HCT116 (cell line): ENCODE measurements at regions not wholly inside any gene's neighbourhood (a gene's known extent, or its start where the extent isn't known, plus 50 kb on each side); places are given as distances from the start of the nearest gene placed in this dataset.

ENCODE experiments used
- ATAC-seq: fragments of 200-7000 bp; cut with Tn5 transposase; 2 replicates; pipeline ENCODE4 v1.9.1; 2020; ENCODE audit warnings: mild to moderate bottlenecking, moderate library complexity
- BruUV-seq: library from RNA; stranded (reverse); fragments of 400-500 nt; replicated peaks from 2 replicates; lab custom pipeline; 2021; lab: Mats Ljungman, UMichigan
- CTCF ChIA-PET: fragments of 300-600 bp; sonication (Branson Sonifier 250); formaldehyde crosslinking; loops from one replicate; lab custom pipeline; 2021; ENCODE audit warnings: antibody characterized with exemption; lab: Charles Lee
- POLR2A ChIA-PET: fragments of 300-600, 350-600 bp; sonication (Branson Sonifier 250); formaldehyde crosslinking; loops from one replicate; lab custom pipeline; 2021; ENCODE audit warnings: antibody characterized with exemption; lab: Charles Lee
- RAD21 ChIA-PET, 2 experiments: fragments of 300-600 bp; sonication (Branson Sonifier 250); formaldehyde crosslinking; loops; one replicate each; lab custom pipeline; 2023; ENCODE audit warnings: low total read pairs in 2 of 2; ENCODE audit not compliant: uncharacterized antibody in 2 of 2, unreplicated experiment in 2 of 2, low non-redundant PET in 1 of 2; lab: Charles Lee
- DNase-seq: peaks from one replicate; pipeline ENCODE4 v3.0.0-alpha.2; 2010; ENCODE audit warnings: low read depth, low spot score
- H2AFZ ChIP-seq: fragments of 200-600 bp; shearing (Covaris generic), sonication (generic); 2 replicates; pipeline ENCODE4 v1.6.1; 2017; ENCODE audit warnings: low read depth, mixed run types, mixed read lengths, antibody characterized with exemption, low read length; ENCODE audit not compliant: poor library complexity, severe bottlenecking
- H3K27ac ChIP-seq: 2 replicates; pipeline ENCODE4 v1.5.1; 2012; ENCODE audit warnings: low read depth, low read length
- H3K27me3 ChIP-seq: fragments of 200-600 bp; sonication (generic); 2 replicates; pipeline ENCODE4 v1.6.1; 2016; ENCODE audit warnings: mixed run types, low read length, mixed read lengths; ENCODE audit not compliant: insufficient read depth
- H3K36me3 ChIP-seq, 2 experiments: fragments of 200-500 bp in 1 of 2; fragments of 200-600 bp in 1 of 2; sonication (Bioruptor generic) in 1 of 2; sonication (generic) in 1 of 2; 2 replicates each; pipeline versions ENCODE4 v1.5.1 to v1.6.1; 2014 to 2016; ENCODE audit warnings: low read length in 2 of 2, inconsistent platforms in 1 of 2, mixed read lengths in 1 of 2, mixed run types in 1 of 2; ENCODE audit not compliant: insufficient read depth in 2 of 2, control insufficient read depth in 1 of 2
- H3K4me1 ChIP-seq, 2 experiments: fragments of 200-600 bp in 1 of 2; sonication (generic) in 1 of 2; 2 replicates each; pipeline versions ENCODE4 v1.5.1 to v1.6.1; 2012 to 2017; ENCODE audit warnings: low read length in 2 of 2, inconsistent platforms in 1 of 2, mild to moderate bottlenecking in 1 of 2, mixed read lengths in 1 of 2, mixed run types in 1 of 2, moderate library complexity in 1 of 2; ENCODE audit not compliant: insufficient read depth in 2 of 2, control insufficient read depth in 1 of 2
- H3K4me2 ChIP-seq: fragments of 200-600 bp; sonication (generic); 2 replicates; pipeline ENCODE4 v1.6.1; 2017; ENCODE audit warnings: mixed run types, low read length, mixed read lengths
- H3K4me3 ChIP-seq, 2 experiments: fragments of 200-600 bp in 1 of 2; sonication (generic) in 1 of 2; replicated peaks in 1 of 2; 2 replicates each; pipeline ENCODE4 v1.5.1; 2011 to 2016; ENCODE audit warnings: low read length in 2 of 2, control low read depth in 1 of 2, low read depth in 1 of 2, mild to moderate bottlenecking in 1 of 2, mixed read lengths in 1 of 2, mixed run types in 1 of 2
- H3K79me2 ChIP-seq: fragments of 200-600 bp; sonication (generic); 2 replicates; pipeline ENCODE4 v1.6.1; 2017; ENCODE audit warnings: mild to moderate bottlenecking, mixed run types, low read length, moderate library complexity, mixed read lengths; ENCODE audit not compliant: insufficient read depth
- H3K9ac ChIP-seq: fragments of 200-600 bp; sonication (generic); 2 replicates; pipeline ENCODE4 v1.6.1; 2016; ENCODE audit warnings: low read length, mixed read lengths
- H3K9me2 ChIP-seq: fragments of 200-600 bp; sonication (generic), shearing (Covaris generic); 2 replicates; pipeline ENCODE4 v1.6.1; 2017; ENCODE audit warnings: mixed run types, mild to moderate bottlenecking, moderate library complexity; ENCODE audit not compliant: insufficient read depth
- H3K9me3 ChIP-seq, 2 experiments: fragments of 200-500 bp in 1 of 2; fragments of 200-600 bp in 1 of 2; sonication (Bioruptor generic) in 1 of 2; sonication (generic) in 1 of 2; 2 replicates each; pipeline ENCODE4 v1.6.1; 2014 to 2017; ENCODE audit warnings: low read length in 2 of 2, mixed read lengths in 2 of 2, inconsistent platforms in 1 of 2, low read depth in 1 of 2, mild to moderate bottlenecking in 1 of 2, mixed run types in 1 of 2, moderate library complexity in 1 of 2; ENCODE audit not compliant: control insufficient read depth in 1 of 2, insufficient read depth in 1 of 2
- H4K20me1 ChIP-seq: fragments of 200-600 bp; sonication (generic), shearing (Covaris generic); 2 replicates; pipeline ENCODE4 v1.6.1; 2017; ENCODE audit warnings: mixed run types, mild to moderate bottlenecking, moderate library complexity; ENCODE audit not compliant: insufficient read depth
- CEBPB ChIP-seq: IDR thresholded peaks from 2 replicates; pipeline ENCODE4 v1.6.1; 2012; ENCODE audit warnings: low read depth
- EGR1 ChIP-seq: IDR thresholded peaks from 2 replicates; pipeline ENCODE4 v1.6.1; 2012; ENCODE audit warnings: low read depth
- EZH2 ChIP-seq: fragments of 200-600 bp; sonication (generic); IDR thresholded peaks from 2 replicates; pipeline ENCODE4 v1.6.1; 2017; ENCODE audit warnings: antibody characterized with exemption, mixed run types
- FOSL1 ChIP-seq: IDR thresholded peaks from 2 replicates; pipeline ENCODE4 v1.6.1; 2012; ENCODE audit warnings: low read depth
- JUND ChIP-seq: IDR thresholded peaks from 2 replicates; pipeline ENCODE4 v1.6.1; 2012
- POLR2A ChIP-seq: IDR thresholded peaks from 2 replicates; pipeline ENCODE4 v1.7.0; 2011; ENCODE audit warnings: borderline replicate concordance; ENCODE audit not compliant: insufficient read depth, insufficient read length; ENCODE audit errors: extremely low read depth
- POLR2AphosphoS5 ChIP-seq: IDR thresholded peaks from 2 replicates; pipeline ENCODE4 v1.6.1; 2011; ENCODE audit warnings: mild to moderate bottlenecking, low read depth, low read length, moderate library complexity
- RAD21 ChIP-seq: IDR thresholded peaks from 2 replicates; pipeline ENCODE4 v1.6.1; 2012; ENCODE audit warnings: low read depth, mild to moderate bottlenecking
- SIN3A ChIP-seq: IDR thresholded peaks from 2 replicates; pipeline ENCODE4 v1.6.1; 2012; ENCODE audit warnings: low read depth
- SP1 ChIP-seq: IDR thresholded peaks from 2 replicates; pipeline ENCODE4 v1.6.1; 2012; ENCODE audit warnings: low read depth
- TCF7L2 ChIP-seq: IDR thresholded peaks from 2 replicates; pipeline ENCODE4 v1.7.0; 2011; ENCODE audit warnings: borderline replicate concordance, inconsistent platforms; ENCODE audit not compliant: insufficient read depth, insufficient read length; ENCODE audit errors: extremely low read depth
- YY1 ChIP-seq: IDR thresholded peaks from 2 replicates; pipeline ENCODE4 v1.6.1; 2011; ENCODE audit warnings: low read length, low read depth, moderate library complexity, mild to moderate bottlenecking; ENCODE audit not compliant: insufficient replicate concordance; ENCODE audit errors: extremely low read depth
- ZFX ChIP-seq: fragments of 450-650 bp; IDR thresholded peaks from 2 replicates; pipeline ENCODE4 v1.6.1; 2017
- ZNF274 ChIP-seq: fragments of 200-500 bp; sonication (Bioruptor generic); IDR thresholded peaks from 2 replicates; pipeline ENCODE4 v1.6.1; 2014; ENCODE audit warnings: mild to moderate bottlenecking, low read depth, low read length, inconsistent platforms
- intact Hi-C: fragments of 100-400 bp; cut with micrococcal nuclease; formaldehyde crosslinking; loops from 2 replicates; pipeline ENCODE4 v1.10.0; 2022
- TF ChIP-seq, protein P1 (sequence below): IDR thresholded peaks from 2 replicates; pipeline ENCODE4 v1.6.1; 2012; ENCODE audit warnings: low read depth
- TF ChIP-seq, protein P2 (sequence below): IDR thresholded peaks from 2 replicates; pipeline ENCODE4 v1.6.1; 2012
- TF ChIP-seq, protein P3 (sequence below): IDR thresholded peaks from 2 replicates; pipeline ENCODE4 v1.6.1; 2011; ENCODE audit warnings: mild to moderate bottlenecking, low read length, moderate library complexity; ENCODE audit not compliant: insufficient replicate concordance; ENCODE audit errors: extremely low read depth
- TF ChIP-seq, protein P4 (sequence below): IDR thresholded peaks from 2 replicates; pipeline ENCODE4 v1.6.1; 2012
- TF ChIP-seq, protein P5 (sequence below), 3 experiments: fragments of 200-600 bp in 1 of 3; sonication (generic) in 1 of 3; IDR thresholded peaks in 2 of 3; conservative IDR thresholded peaks in 1 of 3; 2 replicates each; pipeline ENCODE4 v1.5.1; 2012 to 2017; ENCODE audit warnings: low read depth in 2 of 3, low read length in 2 of 3, antibody characterized with exemption in 1 of 3, borderline replicate concordance in 1 of 3, control low read depth in 1 of 3, mild to moderate bottlenecking in 1 of 3, mixed read lengths in 1 of 3, mixed run types in 1 of 3, moderate library complexity in 1 of 3; ENCODE audit not compliant: insufficient read depth in 1 of 3

DNA sequence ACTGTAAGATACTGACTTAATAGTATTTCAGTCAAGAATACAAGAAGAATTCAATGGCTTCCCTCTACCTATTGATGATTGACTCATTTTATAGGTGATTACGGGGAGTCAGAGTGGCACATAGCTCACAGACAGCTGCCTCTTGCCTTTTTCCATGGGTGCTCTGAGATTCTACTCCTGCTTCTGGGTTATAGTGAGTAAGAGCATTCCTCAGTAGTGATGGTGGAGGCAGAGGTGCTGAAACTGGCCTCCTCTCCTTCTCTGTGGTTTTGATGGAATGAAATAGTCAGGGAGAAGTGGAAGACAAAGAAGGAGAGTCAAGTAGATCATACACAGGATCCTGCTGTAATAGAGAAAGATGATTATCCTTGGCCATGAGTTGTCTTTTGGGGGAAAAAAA, 438.2 kb upstream of the FAR2 start:
- no peaks in the 10 kb centered on the region for H3K27me3 ChIP-seq
- no peak for DNase-seq
- RAD21 ChIA-PET: no interaction called here
- TF ChIP-seq SP1 (no peak), ZNF274 (no peak), FOSL1 (no peak), EGR1 (no peak), POLR2AphosphoS5 (no peak), SIN3A (no peak), YY1 (no peak), EZH2 (no peak), RAD21 (no peak), TCF7L2 (no peak), JUND (no peak), ZFX (no peak), CEBPB (no peak), POLR2A (no peak)
- TF ChIP-seq, protein P1, sequence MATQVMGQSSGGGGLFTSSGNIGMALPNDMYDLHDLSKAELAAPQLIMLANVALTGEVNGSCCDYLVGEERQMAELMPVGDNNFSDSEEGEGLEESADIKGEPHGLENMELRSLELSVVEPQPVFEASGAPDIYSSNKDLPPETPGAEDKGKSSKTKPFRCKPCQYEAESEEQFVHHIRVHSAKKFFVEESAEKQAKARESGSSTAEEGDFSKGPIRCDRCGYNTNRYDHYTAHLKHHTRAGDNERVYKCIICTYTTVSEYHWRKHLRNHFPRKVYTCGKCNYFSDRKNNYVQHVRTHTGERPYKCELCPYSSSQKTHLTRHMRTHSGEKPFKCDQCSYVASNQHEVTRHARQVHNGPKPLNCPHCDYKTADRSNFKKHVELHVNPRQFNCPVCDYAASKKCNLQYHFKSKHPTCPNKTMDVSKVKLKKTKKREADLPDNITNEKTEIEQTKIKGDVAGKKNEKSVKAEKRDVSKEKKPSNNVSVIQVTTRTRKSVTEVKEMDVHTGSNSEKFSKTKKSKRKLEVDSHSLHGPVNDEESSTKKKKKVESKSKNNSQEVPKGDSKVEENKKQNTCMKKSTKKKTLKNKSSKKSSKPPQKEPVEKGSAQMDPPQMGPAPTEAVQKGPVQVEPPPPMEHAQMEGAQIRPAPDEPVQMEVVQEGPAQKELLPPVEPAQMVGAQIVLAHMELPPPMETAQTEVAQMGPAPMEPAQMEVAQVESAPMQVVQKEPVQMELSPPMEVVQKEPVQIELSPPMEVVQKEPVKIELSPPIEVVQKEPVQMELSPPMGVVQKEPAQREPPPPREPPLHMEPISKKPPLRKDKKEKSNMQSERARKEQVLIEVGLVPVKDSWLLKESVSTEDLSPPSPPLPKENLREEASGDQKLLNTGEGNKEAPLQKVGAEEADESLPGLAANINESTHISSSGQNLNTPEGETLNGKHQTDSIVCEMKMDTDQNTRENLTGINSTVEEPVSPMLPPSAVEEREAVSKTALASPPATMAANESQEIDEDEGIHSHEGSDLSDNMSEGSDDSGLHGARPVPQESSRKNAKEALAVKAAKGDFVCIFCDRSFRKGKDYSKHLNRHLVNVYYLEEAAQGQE: no peak
- TF ChIP-seq, protein P2, sequence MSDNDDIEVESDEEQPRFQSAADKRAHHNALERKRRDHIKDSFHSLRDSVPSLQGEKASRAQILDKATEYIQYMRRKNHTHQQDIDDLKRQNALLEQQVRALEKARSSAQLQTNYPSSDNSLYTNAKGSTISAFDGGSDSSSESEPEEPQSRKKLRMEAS: no peak
- TF ChIP-seq, protein P3, sequence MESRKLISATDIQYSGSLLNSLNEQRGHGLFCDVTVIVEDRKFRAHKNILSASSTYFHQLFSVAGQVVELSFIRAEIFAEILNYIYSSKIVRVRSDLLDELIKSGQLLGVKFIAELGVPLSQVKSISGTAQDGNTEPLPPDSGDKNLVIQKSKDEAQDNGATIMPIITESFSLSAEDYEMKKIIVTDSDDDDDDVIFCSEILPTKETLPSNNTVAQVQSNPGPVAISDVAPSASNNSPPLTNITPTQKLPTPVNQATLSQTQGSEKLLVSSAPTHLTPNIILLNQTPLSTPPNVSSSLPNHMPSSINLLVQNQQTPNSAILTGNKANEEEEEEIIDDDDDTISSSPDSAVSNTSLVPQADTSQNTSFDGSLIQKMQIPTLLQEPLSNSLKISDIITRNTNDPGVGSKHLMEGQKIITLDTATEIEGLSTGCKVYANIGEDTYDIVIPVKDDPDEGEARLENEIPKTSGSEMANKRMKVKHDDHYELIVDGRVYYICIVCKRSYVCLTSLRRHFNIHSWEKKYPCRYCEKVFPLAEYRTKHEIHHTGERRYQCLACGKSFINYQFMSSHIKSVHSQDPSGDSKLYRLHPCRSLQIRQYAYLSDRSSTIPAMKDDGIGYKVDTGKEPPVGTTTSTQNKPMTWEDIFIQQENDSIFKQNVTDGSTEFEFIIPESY: no peak
- TF ChIP-seq, protein P4, sequence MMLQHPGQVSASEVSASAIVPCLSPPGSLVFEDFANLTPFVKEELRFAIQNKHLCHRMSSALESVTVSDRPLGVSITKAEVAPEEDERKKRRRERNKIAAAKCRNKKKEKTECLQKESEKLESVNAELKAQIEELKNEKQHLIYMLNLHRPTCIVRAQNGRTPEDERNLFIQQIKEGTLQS: no peak
- TF ChIP-seq, protein P5, sequence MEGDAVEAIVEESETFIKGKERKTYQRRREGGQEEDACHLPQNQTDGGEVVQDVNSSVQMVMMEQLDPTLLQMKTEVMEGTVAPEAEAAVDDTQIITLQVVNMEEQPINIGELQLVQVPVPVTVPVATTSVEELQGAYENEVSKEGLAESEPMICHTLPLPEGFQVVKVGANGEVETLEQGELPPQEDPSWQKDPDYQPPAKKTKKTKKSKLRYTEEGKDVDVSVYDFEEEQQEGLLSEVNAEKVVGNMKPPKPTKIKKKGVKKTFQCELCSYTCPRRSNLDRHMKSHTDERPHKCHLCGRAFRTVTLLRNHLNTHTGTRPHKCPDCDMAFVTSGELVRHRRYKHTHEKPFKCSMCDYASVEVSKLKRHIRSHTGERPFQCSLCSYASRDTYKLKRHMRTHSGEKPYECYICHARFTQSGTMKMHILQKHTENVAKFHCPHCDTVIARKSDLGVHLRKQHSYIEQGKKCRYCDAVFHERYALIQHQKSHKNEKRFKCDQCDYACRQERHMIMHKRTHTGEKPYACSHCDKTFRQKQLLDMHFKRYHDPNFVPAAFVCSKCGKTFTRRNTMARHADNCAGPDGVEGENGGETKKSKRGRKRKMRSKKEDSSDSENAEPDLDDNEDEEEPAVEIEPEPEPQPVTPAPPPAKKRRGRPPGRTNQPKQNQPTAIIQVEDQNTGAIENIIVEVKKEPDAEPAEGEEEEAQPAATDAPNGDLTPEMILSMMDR (IDR thresholded peaks at IDR 0.05 in 2 of 3, conservative IDR thresholded peaks at IDR 0.05 in 1 of 3; ENCODE audit: borderline replicate concordance in 1 of 3, insufficient read depth in 1 of 3, low read depth in 2 of 3, low read length in 2 of 3): no peak
- TF ChIP-seq, all 23 proteins: peak for 0
- H3K4me1 ChIP-seq: no peaks in the 10 kb centered on the region
- H3K27ac ChIP-seq: no peak overlapping the region
- POLR2A ChIA-PET: no interaction called here
- H3K9ac ChIP-seq: no peak overlapping the region
- H3K4me2 ChIP-seq: no peak overlapping the region
- no peaks in the 10 kb centered on the region for H3K9me3 ChIP-seq
- intact Hi-C loops: no loop called here
- no peak overlapping the region for H2AFZ ChIP-seq
- no peaks in the 10 kb centered on the region for H3K79me2 ChIP-seq
- no peaks in the 10 kb centered on the region for H4K20me1 ChIP-seq
- H3K36me3 ChIP-seq: no peaks in the 10 kb centered on the region
- CTCF ChIA-PET: no interaction called here
- BruUV-seq: no TSS peak
- H3K4me3 ChIP-seq: no peak overlapping the region
- no peak for ATAC-seq
- no peaks in the 10 kb centered on the region for H3K9me2 ChIP-seq
